GM21367 (cell line): ENCODE measurements at regions not wholly inside any gene's neighbourhood (a gene's known extent, or its start where the extent isn't known, plus 50 kb on each side); places are given as distances from the start of the nearest gene placed in this dataset.

ENCODE experiments used
- ATAC-seq: cut with Tn5 transposase; IDR thresholded peaks from one replicate; pipeline ENCODE4 v1.9.1; 2021; ENCODE audit not compliant: unreplicated experiment

- ATAC-seq, result no peak
Measured at GRCh38 chr9:2311920-2312319, 296.8 kb downstream of the SMARCA2 start.

DNA sequence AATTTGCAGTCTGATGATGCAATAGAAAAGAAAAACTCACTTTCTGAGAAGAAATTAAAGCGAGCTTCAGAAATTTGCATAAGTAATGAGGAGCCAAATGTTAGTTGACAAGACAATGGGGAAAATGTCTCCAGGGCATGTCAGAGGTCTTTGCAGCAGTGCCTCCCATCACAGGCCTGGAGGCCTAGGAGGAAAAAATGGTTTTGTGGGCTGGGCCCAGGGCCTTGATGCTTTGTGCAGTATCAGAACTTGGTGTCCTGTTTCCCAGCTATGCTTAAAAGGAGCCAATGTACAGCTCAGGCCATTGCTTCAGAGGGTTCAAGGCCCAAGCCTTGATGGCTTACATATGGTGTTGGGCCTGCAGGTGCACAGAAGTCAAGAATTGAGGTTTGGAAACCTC lies 298.4 kb downstream of the SMARCA2 start:
- no peak for ATAC-seq

GRCh38 chr9:2317591-2317990 lies 302.4 kb downstream of the SMARCA2 start:
- ATAC-seq, result no peak

DNA sequence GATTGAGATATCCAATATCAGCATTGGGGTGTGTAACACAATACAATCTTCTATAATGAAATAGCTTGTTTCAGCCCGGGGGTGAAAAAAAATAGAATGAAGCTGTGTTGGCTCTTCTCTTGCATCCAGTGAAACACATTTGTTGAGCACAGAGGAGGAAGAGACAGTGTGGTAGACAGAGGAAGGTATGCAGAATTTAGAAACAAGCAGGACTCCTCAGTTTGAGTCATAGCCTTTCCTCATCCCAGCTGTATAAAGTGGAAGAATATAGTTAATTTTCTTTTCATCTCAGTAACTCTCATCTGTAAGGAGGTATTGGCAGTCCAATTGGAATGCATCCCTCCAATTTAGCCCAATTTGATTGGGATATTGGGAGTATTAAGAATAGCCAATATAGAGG lies 302.2 kb upstream of the VLDLR start:
- no peak for ATAC-seq

GRCh38 chr9:2320114-2320513 lies 301.5 kb upstream of the VLDLR start:
- no peak for ATAC-seq

DNA sequence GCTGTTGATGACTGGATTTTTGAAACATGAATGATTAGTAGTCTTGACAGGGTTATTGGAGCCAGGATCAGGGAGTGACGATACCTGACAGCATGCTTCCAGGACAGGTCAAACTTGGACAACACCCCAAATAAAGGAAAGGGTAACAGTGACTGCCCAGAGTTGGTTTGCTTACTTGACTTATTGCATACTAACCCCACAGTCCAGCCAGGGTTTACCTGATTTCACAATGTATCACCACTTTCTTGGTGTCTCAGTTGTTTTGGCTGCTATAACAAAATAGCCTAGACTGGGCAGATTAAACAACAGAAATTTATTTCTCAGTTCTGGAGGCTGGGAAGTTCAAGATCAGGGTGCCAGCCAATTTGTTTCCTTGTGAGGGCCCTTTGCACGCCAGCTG lies 301.0 kb upstream of the VLDLR start:
- no peak for ATAC-seq

DNA sequence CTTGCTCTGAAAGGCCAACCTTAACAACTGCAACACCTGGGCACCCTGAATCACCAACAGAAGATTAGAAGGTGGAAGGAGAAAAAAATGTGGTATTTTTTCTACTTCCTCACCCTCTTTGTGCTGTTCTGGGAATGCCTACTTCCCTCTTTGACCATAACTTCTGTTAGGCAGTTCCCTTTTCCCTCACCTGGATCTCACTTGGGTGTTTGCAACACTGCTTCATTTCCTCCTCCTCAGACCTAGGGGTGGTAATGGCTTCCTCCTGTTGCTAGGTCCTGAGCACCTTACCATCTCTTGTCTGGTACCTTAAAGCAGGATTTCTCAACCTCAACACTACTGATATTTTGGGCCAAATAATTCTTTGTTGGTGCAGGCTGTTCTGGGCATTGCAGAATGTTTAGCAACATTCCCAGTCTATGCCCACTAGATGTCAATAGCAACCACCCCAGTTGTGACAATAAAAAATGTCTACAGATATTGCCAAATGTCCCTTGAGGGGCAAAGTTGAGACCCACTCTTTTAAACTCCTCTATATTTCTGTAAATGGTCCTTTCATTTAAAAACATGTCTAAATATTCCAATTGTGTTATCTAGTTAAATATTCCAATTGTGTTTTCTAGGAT lies 300.0 kb upstream of the VLDLR start:
- ATAC-seq, result no peak

GRCh38 chr9:2324742-2325141 lies 296.8 kb upstream of the VLDLR start:
- ATAC-seq, result no peak

GRCh38 chr9:2332663-2333062 lies 288.9 kb upstream of the VLDLR start:
- no peak for ATAC-seq

DNA sequence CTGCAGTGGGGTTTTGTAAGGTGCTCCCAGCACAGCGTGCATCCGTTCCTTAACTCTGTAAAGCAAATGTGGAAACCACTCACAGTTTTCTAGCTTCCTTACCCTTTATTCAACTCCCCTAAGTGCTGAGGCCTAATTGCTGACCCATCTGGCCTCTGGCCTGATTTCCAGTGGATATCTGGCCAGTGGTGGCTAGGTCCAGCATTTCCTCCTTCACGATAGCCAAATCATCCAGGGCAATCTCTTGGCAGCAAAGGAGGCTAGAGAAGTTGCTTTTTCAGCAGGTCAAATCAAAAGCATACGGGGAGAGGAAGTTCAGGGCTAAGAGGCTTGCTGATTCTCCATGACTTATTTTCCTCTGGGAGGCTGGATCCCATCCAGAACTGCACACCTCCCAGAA lies 286.3 kb upstream of the VLDLR start:
- ATAC-seq, result no peak

GRCh38 chr9:2336055-2336454 lies 285.5 kb upstream of the VLDLR start:
- no peak for ATAC-seq

DNA sequence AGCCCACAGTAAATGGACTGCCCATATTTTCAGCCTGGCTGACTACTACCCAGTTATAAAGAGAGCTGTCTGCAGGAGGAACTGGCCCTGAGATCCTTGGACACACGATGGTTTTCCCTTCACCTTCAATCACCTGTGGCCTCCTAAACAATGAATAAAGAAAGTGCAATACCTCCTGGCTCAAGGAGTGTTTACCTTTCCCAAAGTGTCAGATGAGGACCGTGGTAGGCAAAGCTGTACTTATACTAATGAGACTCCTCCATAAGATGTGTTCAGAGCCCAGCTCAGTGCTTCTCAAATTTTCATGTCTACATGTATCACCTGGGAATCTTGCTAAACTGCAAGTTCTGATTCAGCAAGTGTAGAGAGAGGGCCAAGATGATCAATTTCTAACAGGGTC lies 284.5 kb upstream of the VLDLR start:
- ATAC-seq, result no peak

GRCh38 chr9:2337627-2338026 lies 284.0 kb upstream of the VLDLR start:
- ATAC-seq, result no peak

DNA sequence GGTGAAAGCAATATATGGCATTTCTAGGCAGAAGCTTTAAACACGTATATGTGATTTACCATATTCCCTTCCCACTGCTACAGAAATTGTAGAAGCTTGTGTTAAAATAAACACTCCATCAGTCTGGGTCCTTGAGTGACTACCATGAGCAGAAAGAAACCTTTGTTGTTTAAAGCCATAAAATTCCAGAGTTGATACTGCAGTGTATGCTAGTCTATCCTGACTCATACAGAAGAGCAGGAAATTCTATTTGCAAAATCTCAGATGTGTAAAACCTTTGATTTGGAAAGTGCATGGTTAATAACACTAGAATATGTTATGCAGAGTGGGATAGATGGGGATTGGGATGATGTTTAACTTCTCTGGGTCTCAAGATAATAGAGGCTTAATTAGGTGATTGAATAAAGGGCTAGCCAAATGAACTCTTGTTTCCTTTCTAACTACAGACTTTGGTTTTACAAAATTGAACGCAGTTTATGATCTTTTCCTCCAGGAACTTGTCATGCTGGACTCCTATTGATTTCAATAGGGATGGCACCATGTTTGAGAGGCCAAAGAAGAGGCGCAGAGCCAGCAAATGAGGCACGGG lies 282.7 kb upstream of the VLDLR start:
- no peak for ATAC-seq

DNA sequence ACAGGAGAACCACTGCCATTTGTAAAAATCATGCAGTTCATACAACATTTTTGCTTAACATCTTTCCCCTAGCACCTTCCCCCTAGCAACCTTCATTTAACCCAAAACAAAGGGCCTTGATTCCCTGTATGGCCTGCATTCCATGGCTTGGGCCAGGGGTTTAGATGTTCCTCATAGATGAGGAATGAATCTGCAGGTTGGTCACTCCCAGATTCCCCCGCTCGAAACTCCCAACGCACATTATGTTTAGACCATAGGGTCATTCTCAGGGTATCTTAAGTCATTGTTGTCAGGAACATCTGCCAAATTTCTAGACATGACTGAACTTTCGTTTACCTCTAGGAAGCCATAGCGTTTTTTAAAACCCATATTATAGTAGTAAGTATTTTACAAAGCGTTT lies 282.2 kb upstream of the VLDLR start:
- ATAC-seq, result no peak

- ATAC-seq, result no peak
Measured at GRCh38 chr9:2340046-2340760, 281.4 kb upstream of the VLDLR start.

DNA sequence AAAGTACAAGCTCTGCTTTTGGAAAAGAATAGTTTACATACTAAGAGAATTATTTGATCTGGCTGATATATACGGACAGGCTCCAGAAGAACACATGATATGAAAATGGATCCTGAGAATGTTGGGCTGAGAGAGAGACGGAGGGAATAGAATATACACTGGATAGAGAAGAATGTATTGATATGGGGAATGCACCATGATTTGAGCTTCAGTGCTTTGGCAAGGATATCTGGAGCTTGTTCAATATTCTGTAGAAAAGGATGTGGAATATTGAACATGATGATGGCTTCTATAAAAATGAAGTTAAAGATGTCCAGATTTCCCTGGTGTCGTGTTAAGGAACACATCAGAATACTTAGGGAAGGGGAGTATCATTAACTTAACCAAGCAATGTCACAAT lies 280.5 kb upstream of the VLDLR start:
- ATAC-seq, result no peak

DNA sequence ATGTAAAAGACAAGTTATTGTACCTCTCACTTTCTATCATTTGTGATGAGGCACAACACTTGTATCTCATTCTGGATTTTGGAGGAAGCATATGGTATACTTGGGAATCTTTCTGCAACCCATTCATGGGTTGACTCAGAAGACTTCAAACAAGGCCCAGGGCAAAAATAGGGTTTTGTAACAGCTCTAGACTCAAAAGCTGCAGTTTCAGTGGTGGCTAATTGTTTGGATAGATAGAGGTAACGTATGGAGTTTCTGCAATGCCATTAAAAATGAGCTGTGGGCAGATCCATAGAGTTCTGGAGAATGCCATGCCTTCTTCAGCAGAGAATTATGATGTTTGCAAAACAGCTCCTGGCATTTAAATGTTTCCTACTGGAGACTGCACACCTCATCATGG lies 279.6 kb upstream of the VLDLR start:
- no peak for ATAC-seq

DNA sequence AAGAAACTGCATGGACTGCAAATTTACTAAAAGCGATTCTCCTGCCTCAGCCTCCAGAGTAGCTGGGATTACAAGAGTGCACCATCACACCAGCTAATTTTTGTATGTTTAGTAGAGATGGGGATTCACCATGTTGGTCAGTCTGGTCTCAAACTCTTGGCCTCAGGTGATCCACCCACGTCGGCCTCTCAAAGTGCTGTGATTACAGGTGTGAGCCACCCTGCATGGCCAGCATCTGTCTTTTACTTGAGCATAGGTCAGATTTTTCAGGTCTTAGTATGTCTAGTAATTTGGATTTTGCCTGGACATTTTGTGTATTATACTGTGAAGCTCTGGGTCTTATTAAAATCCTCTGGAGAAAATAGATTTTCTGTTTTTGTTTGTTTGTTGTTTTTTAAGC lies 277.8 kb upstream of the VLDLR start:
- no peak for ATAC-seq

GRCh38 chr9:2344436-2344835 lies 277.2 kb upstream of the VLDLR start:
- ATAC-seq, result no peak

GRCh38 chr9:2345013-2345412 lies 276.6 kb upstream of the VLDLR start:
- no peak for ATAC-seq

DNA sequence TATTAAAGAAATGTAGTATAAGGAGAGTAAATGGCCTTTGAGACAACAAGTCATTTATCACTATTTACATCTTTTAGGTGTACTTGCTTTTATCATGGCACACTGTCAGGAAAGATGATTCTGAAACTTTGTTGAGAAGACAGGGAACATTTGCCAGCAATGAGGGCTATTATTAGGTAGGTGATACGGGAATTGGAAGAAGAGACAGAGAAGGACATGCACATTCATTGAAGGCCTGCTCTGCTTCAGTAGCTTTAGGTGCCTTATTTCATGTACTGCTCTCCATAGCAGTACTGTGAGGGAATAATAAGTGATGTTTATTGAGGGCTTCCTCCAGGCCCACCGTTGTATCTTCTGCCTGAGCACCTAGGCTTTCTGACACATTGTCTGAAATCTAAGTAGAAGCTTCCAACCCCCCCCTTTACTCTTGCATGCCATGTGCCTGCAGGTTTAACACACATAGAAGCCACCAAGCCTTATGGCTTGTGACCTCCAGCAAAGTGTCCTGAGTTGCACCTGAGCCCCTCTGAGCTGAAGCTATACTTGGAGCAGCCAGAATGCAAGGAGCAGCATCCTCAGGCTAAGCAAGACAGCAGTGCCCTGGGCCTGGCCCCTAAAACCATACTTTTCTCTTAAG lies 275.2 kb upstream of the VLDLR start:
- ATAC-seq, result no peak
